ENCODE measurements at regions not wholly inside any gene's neighbourhood (a gene's known extent, or its start where the extent isn't known, plus 50 kb on each side); places are given as distances from the start of the nearest gene placed in this dataset.

- no peak overlapping the region for H3K27ac ChIP-seq (ENCODE audit: low read length)
- no peaks in the 10 kb centered on the region for H3K9me3 ChIP-seq (ENCODE audit: control insufficient read depth, insufficient read depth, low read length)
- H3K36me3 Mint-ChIP-seq = peaks cover 5% of the 10 kb centered on the region
- peaks cover 19% of the 10 kb centered on the region for H3K4me1 ChIP-seq (ENCODE audit: control insufficient read depth, insufficient read depth, low read length)
- no peak for DNase-seq
- no peak overlapping the region for H3K4me3 ChIP-seq (ENCODE audit: low read length)
- no peak for TF ChIP-seq CTCF (IDR thresholded peaks at IDR 0.05)
- peaks cover 26% of the 10 kb centered on the region in 2 donors for H3K4me1 Mint-ChIP-seq
- H3K36me3 ChIP-seq (ENCODE audit: control insufficient read depth, insufficient read depth, low read length) = no peaks in the 10 kb centered on the region
- no peaks in the 10 kb centered on the region for H3K9me3 Mint-ChIP-seq
- peaks cover 57 to 61% of the 10 kb centered on the region in 2 donors for H3K27me3 Mint-ChIP-seq (ENCODE audit: low read depth in 2 of 2)
- ATAC-seq = no peak
- H3K27me3 ChIP-seq (ENCODE audit: control insufficient read depth, insufficient read depth, low read length) = peaks cover 60% of the 10 kb centered on the region
- 7% methylated on average over 15 of the region's 15 CpGs for WGBS (ENCODE audit: insufficient coverage)
- H3K27ac Mint-ChIP-seq = no peak overlapping the region
- peak overlapping the region; percentile 86 for H3K4me3 Mint-ChIP-seq
- intact Hi-C loops (cut with micrococcal nuclease) = no loop called here
Measured at GRCh38 chr5:73234204-73234555, 61.2 kb downstream of the TMEM174 start.

GRCh38 chr5:73233461-73234203 is 60.6 kb downstream of the TMEM174 start:
- H3K27ac ChIP-seq (ENCODE audit: low read length) = no peak overlapping the region
- peak in 2 of 3 donors; percentile 31 to 59 for ATAC-seq
- Mint-ChIP-seq H3K4me3 (peak overlapping the region; percentile 86), H3K4me1 (peaks cover 26% of the 10 kb centered on the region in 2 donors), H3K9me3 (no peaks in the 10 kb centered on the region), H3K36me3 (peaks cover 5% of the 10 kb centered on the region), H3K27ac (no peak overlapping the region), H3K27me3 (ENCODE audit: low read depth in 2 of 2) (peaks cover 61 to 65% of the 10 kb centered on the region in 2 donors)
- H3K9me3 ChIP-seq (ENCODE audit: control insufficient read depth, insufficient read depth, low read length) = no peaks in the 10 kb centered on the region
- peaks cover 19% of the 10 kb centered on the region for H3K4me1 ChIP-seq (ENCODE audit: control insufficient read depth, insufficient read depth, low read length)
- peaks cover 63% of the 10 kb centered on the region for H3K27me3 ChIP-seq (ENCODE audit: control insufficient read depth, insufficient read depth, low read length)
- intact Hi-C loops (cut with micrococcal nuclease) = no loop called here
- no peaks in the 10 kb centered on the region for H3K36me3 ChIP-seq (ENCODE audit: control insufficient read depth, insufficient read depth, low read length)
- 4% methylated on average over 64 of the region's 64 CpGs for WGBS (ENCODE audit: insufficient coverage)
- no peak for TF ChIP-seq CTCF (IDR thresholded peaks at IDR 0.05)
- H3K4me3 ChIP-seq (ENCODE audit: low read length) = no peak overlapping the region
- DNase-seq = no peak

- peaks cover 67 to 70% of the 10 kb centered on the region in 2 donors for H3K27me3 Mint-ChIP-seq (ENCODE audit: low read depth in 2 of 2)
- Histone ChIP-seq H3K36me3 (ENCODE audit: control insufficient read depth, insufficient read depth, low read length) (no peaks in the 10 kb centered on the region), H3K4me3 (ENCODE audit: low read length) (no peak overlapping the region), H3K27ac (ENCODE audit: low read length) (no peak overlapping the region), H3K9me3 (ENCODE audit: control insufficient read depth, insufficient read depth, low read length) (no peaks in the 10 kb centered on the region), H3K27me3 (ENCODE audit: control insufficient read depth, insufficient read depth, low read length) (peaks cover 66% of the 10 kb centered on the region), H3K4me1 (ENCODE audit: control insufficient read depth, insufficient read depth, low read length) (peaks cover 19% of the 10 kb centered on the region)
- ATAC-seq (peak in 1 of 3 donors; percentile 20), DNase-seq (no peak)
- intact Hi-C loops (cut with micrococcal nuclease) = no loop called here
- no peaks in the 10 kb centered on the region for H3K9me3 Mint-ChIP-seq
- peak overlapping the region; percentile 60 for H3K4me3 Mint-ChIP-seq
- H3K36me3 Mint-ChIP-seq = peaks cover 5% of the 10 kb centered on the region
- H3K4me1 Mint-ChIP-seq = peaks cover 26% of the 10 kb centered on the region in 2 donors
- WGBS (ENCODE audit: insufficient coverage) = 7% methylated on average over 17 of the region's 17 CpGs
- no peak overlapping the region for H3K27ac Mint-ChIP-seq
- no peak for TF ChIP-seq CTCF (IDR thresholded peaks at IDR 0.05)
Measured at GRCh38 chr5:73233053-73233460, 60.1 kb downstream of the TMEM174 start.
